ENCODE measurements at regions not wholly inside any gene's neighbourhood (a gene's known extent, or its start where the extent isn't known, plus 50 kb on each side); places are given as distances from the start of the nearest gene placed in this dataset.

- no peak for DNase-seq
These were observed 394.0 kb downstream of the ZNF521 start for GRCh38 chr18:24958001-24958400.

GRCh38 chr18:24959051-24959476 is 392.9 kb downstream of the ZNF521 start:
- no peak for DNase-seq

- DNase-seq: peak; percentile 86
These were observed 387.8 kb downstream of the ZNF521 start for GRCh38 chr18:24964216-24964615.

GRCh38 chr18:24968238-24968775 is 383.7 kb downstream of the ZNF521 start:
- DNase-seq: no peak

- DNase-seq: no peak
These were observed 379.4 kb downstream of the ZNF521 start for GRCh38 chr18:24972577-24972976.

DNA sequence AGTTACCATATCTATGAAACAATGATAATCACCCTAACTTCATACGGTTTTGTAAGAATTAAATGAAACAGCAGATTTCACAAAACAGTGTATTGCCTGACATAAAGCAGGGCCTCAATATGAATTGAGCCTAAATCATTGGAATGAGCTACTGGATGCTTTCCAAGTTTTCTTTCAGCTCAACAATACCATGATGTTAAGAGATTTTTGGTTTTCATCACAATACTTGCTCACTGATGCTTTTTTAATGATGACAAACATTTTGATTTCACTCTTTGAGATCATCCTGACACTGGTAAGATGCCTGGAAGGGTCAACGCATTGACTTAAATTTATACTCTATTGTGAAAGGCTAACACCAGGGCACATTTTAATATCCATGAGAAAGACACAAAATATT is 377.5 kb downstream of the ZNF521 start:
- no peak for DNase-seq

- no peak for DNase-seq
These were observed 376.2 kb downstream of the ZNF521 start for GRCh38 chr18:24975496-24976372.

GRCh38 chr18:24976502-24976901 is 375.5 kb downstream of the ZNF521 start:
- peak; percentile 10 for DNase-seq

DNA sequence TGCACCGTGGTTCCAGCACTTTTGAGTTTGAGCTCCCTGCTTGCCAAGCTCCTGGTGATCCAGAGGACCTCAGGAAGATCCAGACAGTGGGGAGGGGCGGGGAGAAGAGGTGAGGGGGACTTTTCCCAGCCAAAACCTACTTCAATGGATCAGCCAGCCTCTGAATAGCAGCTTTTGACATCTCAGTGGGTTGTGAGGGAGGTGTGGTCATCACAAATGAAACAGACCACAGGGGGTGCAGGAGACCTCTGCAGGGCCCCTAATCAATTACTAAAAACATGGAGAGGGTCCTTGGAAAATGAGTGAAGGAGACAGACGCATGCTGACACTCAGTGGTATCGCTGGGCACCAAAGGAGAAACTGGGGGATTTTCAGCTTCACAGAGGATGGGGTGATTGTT is 372.7 kb downstream of the ZNF521 start:
- DNase-seq: no peak

DNA sequence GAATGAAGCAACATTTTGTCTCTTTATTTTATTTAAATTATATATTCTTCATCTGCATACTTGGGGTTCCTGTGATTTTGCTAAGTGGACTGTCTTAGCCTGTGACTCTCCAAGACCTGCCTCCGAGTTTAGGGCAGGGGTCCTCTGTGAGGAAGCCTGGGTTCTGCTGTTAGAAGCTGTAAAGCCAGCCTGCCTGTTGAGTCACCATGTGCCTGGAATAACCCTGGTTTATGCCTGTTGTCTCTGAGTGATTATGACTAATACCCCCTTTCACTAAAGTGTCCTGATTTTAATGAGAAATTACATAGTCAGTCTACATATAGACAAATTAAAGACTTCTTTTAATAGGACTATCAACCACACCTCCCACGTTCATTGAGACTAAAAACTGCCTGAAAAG is 369.1 kb downstream of the ZNF521 start:
- DNase-seq: no peak

- no peak for DNase-seq
These were observed 368.3 kb downstream of the ZNF521 start for GRCh38 chr18:24983566-24984139.

GRCh38 chr18:24985586-24985985 is 366.4 kb downstream of the ZNF521 start:
- DNase-seq: no peak

- no peak for DNase-seq
These were observed 365.2 kb downstream of the ZNF521 start for GRCh38 chr18:24986666-24987302.

DNA sequence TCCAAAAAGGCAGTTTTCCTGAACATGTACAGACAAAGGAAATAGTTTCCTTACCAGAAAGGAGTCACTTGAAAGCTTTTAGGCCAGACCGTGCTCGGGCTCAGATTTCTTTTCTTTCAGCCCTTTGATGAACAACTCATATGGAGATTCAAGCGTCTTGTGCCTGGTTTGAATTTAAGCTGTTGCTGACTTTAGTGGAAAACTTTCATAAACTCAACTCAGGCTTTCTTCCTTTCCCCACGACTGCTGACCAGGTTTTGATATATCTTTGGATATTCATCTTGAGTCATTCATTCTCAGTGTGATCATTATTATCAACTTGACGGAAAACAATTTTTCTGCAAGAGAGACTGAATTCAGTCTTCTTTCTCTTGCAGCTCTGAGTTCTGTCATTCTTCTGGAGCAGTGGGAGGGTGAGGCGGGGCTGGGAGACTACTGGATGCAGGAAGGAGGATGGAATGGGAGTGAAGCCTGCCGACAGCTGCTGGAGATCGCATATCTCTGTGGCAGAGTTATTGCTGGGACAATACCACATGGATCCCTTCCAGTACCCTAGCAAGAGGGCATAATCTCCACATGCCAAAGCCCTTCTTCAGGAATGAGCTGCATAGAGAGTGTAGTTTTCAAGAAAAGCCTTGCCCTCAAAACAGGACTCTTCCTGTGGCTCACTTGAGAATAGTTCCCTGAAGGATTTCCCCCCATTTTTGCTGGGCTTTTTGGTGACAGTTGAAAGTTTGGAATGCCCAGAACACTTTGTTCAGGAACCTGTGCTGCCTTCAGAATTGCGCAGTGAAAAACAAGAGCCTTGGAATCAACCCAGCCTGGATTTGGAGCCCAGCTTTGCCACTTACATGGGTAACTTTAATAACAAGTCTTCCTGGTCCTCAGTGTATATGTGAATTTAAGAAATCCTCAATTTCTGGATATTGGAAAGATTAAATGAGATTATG is 364.4 kb downstream of the ZNF521 start:
- no peak for DNase-seq

GRCh38 chr18:24988253-24988840 is 363.6 kb downstream of the ZNF521 start:
- peak; percentile 20 for DNase-seq

- peak; percentile 12 for DNase-seq
These were observed 362.0 kb downstream of the ZNF521 start for GRCh38 chr18:24989760-24990593.

- no peak for DNase-seq
These were observed 361.3 kb downstream of the ZNF521 start for GRCh38 chr18:24990671-24991134.

- no peak for DNase-seq
These were observed 360.6 kb downstream of the ZNF521 start for GRCh38 chr18:24991141-24992060.

DNA sequence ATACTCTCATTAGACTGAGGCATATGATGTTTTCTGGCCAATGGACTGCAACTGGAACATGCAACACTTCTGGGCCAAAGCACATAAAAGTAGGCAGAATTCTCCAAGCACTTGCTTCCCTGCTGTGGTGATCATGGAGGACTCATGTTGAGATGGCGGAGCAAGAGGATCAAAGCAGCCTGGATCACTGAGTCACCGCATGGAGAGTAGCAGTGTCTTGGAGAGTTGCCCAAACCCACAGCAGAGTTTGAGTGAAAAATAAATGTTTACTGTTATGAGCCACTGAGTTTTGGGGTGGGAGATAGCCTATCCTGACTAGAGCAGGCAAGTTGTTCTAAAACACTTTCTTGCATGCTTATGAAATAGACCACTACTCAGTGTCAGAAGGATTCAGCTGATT is 359.5 kb downstream of the ZNF521 start:
- DNase-seq: no peak

DNA sequence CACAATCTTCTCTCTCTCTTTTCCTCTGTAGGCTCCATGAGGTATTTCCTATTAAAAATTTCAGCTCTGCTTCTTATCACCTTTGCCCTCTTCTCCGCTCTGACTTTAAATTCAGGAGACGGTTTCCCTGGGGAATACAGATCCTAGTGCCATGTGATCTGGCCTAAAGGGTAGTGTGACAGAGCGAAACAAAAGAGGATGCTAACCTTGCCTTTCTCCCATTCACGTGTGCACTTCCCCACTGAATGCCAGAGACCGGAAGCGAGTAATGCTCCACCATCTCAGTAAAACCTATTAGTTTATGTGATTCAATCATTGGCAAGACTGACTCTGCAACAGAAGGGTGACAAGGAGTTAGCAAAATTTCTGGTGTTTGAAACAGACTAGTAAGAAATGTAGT is 358.3 kb downstream of the ZNF521 start:
- no peak for DNase-seq
